Uterus (tissue), 3 donors: ENCODE measurements at regions not wholly inside any gene's neighbourhood (a gene's known extent, or its start where the extent isn't known, plus 50 kb on each side); places are given as distances from the start of the nearest gene placed in this dataset.

ENCODE experiments used
- DNase-seq, 2 donors: peaks; one replicate each; pipeline ENCODE4 v3.0.0-alpha.2; 2019 to 2020
- H3K27ac ChIP-seq, 2 donors: fragments of 200-600 bp; sonication (generic); 1 replicate in 1 of 2; 2 replicates in 1 of 2; pipeline ENCODE4 v1.5.1; 2016 to 2018
- H3K27me3 ChIP-seq, 2 donors: fragments of 200-600 bp; sonication (generic); one replicate each; pipeline ENCODE4 v1.5.1; 2018 to 2019; ENCODE audit warnings: control low read depth in 1 of 2
- H3K36me3 ChIP-seq, 2 donors: fragments of 200-600 bp; sonication (generic); one replicate each; pipeline ENCODE4 v1.5.1; 2019; ENCODE audit warnings: control low read depth in 1 of 2
- H3K4me1 ChIP-seq, 2 donors: fragments of 200-600 bp; sonication (generic); one replicate each; pipeline ENCODE4 v1.5.1; 2018 to 2019; ENCODE audit warnings: control low read depth in 1 of 2
- H3K4me3 ChIP-seq, 2 donors: fragments of 200-600 bp; sonication (generic); 1 replicate in 1 of 2; 2 replicates in 1 of 2; pipeline ENCODE4 v1.5.1; 2018 to 2019; ENCODE audit warnings: mild to moderate bottlenecking in 1 of 2
- H3K9me3 ChIP-seq, 2 donors: fragments of 200-600 bp; sonication (generic); one replicate each; pipeline ENCODE4 v1.5.1; 2019; ENCODE audit warnings: control low read depth in 1 of 2
- POLR2A ChIP-seq, 2 donors: fragments of 450-650 bp; IDR thresholded peaks; one replicate each; pipeline ENCODE4 v1.6.1; 2016; ENCODE audit warnings: antibody characterized with exemption in 2 of 2, mild to moderate bottlenecking in 1 of 2, moderate library complexity in 1 of 2
- intact Hi-C: fragments of 100-400 bp; cut with DNase I; formaldehyde crosslinking; loops from one replicate; pipeline ENCODE4 v1.15.1; 2023; ENCODE audit warnings: low total_unique reads
- TF ChIP-seq, protein P1 (sequence below), 4 experiments: fragments of 200-600 bp in 2 of 4; fragments of 450-650 bp in 2 of 4; sonication (generic) in 2 of 4; IDR thresholded peaks; one replicate each; pipeline ENCODE4 v1.5.1; 2016 to 2019; ENCODE audit warnings: antibody characterized with exemption in 4 of 4, mild to moderate bottlenecking in 2 of 4, moderate library complexity in 1 of 4
- donor health status: DM: yes; HTN: yes; CAD: no.

DNA sequence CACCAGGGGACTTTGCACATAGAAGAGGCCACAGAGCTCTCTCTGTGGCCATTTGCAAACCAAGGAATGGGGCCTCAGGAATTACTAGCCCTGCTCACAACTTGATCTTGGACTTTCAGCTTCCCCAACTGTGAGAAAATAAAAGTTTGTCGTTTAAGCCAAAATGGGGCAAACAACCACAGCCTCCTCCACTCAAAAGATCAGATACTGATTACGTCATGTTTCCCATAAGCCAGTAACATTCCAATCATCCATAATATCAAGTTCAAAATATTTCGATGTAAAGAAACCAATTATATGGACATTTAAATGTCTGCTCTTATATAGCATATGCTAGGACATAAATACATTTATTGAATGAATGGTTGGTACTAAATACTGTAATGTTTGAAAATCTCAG, 307.5 kb upstream of the HAND2 start:
- H3K9me3 ChIP-seq: no peaks in the 10 kb centered on the region
- no peaks in the 10 kb centered on the region for H3K27me3 ChIP-seq
- no peak overlapping the region for H3K4me3 ChIP-seq
- DNase-seq: no peak
- intact Hi-C loops: no loop called here
- no peaks in the 10 kb centered on the region for H3K4me1 ChIP-seq
- H3K36me3 ChIP-seq: no peaks in the 10 kb centered on the region
- no peak overlapping the region for H3K27ac ChIP-seq
- TF ChIP-seq, protein P1, sequence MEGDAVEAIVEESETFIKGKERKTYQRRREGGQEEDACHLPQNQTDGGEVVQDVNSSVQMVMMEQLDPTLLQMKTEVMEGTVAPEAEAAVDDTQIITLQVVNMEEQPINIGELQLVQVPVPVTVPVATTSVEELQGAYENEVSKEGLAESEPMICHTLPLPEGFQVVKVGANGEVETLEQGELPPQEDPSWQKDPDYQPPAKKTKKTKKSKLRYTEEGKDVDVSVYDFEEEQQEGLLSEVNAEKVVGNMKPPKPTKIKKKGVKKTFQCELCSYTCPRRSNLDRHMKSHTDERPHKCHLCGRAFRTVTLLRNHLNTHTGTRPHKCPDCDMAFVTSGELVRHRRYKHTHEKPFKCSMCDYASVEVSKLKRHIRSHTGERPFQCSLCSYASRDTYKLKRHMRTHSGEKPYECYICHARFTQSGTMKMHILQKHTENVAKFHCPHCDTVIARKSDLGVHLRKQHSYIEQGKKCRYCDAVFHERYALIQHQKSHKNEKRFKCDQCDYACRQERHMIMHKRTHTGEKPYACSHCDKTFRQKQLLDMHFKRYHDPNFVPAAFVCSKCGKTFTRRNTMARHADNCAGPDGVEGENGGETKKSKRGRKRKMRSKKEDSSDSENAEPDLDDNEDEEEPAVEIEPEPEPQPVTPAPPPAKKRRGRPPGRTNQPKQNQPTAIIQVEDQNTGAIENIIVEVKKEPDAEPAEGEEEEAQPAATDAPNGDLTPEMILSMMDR (IDR thresholded peaks at IDR 0.05): no peak
- TF ChIP-seq POLR2A (IDR thresholded peaks at IDR 0.05): no peak

DNA sequence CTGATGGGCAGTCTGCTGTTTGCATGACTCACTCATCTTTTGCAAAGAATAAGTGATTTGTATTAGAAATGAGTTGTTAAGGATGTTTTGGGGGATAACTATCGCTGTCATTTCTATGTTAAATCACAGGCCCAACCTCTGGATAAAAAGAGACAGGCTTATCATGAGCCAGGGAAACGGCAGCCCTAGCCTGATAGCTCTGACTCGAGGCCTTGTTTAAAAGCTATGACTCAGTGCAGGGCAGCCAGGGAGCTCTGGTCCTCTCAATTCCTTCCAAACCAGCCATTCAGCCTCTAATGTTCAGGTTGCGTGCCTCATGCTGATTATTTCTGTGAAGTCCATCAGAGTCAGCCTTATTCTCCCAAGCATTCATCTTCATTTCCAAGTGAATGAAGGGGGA, 305.9 kb upstream of the HAND2 start:
- DNase-seq: peak; percentile 23 to 27
- Histone ChIP-seq H3K27me3 (no peaks in the 10 kb centered on the region), H3K9me3 (no peaks in the 10 kb centered on the region), H3K4me1 (no peaks in the 10 kb centered on the region), H3K4me3 (no peak overlapping the region), H3K36me3 (no peaks in the 10 kb centered on the region), H3K27ac (peak overlapping the region in 1 of 2 donors; percentile 0)
- intact Hi-C loops: no loop called here
- TF ChIP-seq, protein P1 (IDR thresholded peaks at IDR 0.05): no peak
- no peak for TF ChIP-seq POLR2A (IDR thresholded peaks at IDR 0.05)

DNA sequence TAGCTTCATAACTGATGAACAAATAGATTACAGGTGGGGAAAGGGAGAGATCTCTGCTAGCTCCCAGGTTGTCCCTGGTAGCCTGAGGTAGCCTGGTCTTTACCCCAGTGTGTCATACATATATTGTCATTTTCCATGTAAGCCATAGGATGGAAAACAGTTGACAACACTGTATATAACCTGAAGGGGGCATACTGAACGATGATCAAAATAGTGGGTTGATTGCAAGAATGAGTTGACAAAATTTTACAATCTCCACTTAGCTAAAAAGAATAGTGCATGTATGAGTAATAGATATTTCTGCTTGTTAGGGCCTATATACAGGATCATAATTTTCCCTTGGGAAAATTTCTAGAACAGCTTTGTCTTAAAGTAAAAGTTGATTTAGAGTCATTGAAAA, 304.1 kb upstream of the HAND2 start:
- Histone ChIP-seq H3K27me3 (no peaks in the 10 kb centered on the region), H3K4me1 (no peaks in the 10 kb centered on the region), H3K4me3 (no peak overlapping the region), H3K9me3 (no peaks in the 10 kb centered on the region), H3K27ac (no peak overlapping the region), H3K36me3 (no peaks in the 10 kb centered on the region)
- no peak for DNase-seq
- intact Hi-C loops: no loop called here
- TF ChIP-seq, protein P1 (IDR thresholded peaks at IDR 0.05): no peak
- TF ChIP-seq POLR2A (IDR thresholded peaks at IDR 0.05): no peak

DNA sequence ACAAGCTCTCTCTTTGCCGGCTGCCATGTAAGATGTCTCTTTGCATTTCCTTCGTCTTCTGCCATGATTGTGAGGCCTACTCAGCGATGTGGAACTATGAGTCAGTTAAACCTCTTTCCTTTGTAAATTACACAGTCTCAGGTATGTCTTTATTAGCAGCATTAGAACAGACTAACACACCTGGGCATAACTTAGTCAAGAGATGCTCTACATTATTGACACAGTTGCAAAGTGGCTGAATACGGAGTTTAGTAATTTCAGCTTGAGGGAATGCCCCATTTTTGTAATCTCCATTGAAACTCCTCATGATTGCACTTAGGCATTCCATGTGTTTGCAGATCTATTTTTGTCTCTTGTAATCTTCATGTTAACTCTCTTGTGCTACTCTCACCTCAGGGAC, 299.5 kb upstream of the HAND2 start:
- H3K9me3 ChIP-seq: no peaks in the 10 kb centered on the region
- no peak for DNase-seq
- intact Hi-C loops: no loop called here
- H3K36me3 ChIP-seq: no peaks in the 10 kb centered on the region
- no peak overlapping the region for H3K4me3 ChIP-seq
- no peaks in the 10 kb centered on the region for H3K4me1 ChIP-seq
- H3K27ac ChIP-seq: no peak overlapping the region
- no peaks in the 10 kb centered on the region for H3K27me3 ChIP-seq
- TF ChIP-seq POLR2A (IDR thresholded peaks at IDR 0.05): no peak
- TF ChIP-seq, protein P1 (IDR thresholded peaks at IDR 0.05): no peak

DNA sequence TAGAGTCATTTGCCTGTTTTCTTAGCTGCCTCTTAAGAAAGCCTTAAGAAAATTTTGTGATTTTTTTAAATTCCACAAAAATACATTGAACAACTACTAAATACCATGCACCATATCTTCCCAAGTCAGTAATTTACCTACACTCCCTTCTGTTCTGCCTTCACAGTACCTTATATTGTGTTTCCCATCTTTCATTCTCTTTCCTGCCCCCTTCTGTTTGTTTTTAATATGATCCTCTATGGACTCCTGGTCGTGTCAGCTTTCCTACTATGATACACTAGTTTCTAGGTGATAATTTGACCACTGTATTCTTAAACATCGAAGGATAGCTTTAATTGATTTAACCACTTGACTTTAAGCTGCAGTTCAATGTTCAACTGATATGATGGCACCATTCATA, 297.7 kb upstream of the HAND2 start:
- Histone ChIP-seq H3K4me3 (no peak overlapping the region), H3K9me3 (no peaks in the 10 kb centered on the region), H3K36me3 (no peaks in the 10 kb centered on the region), H3K27me3 (no peaks in the 10 kb centered on the region), H3K27ac (no peak overlapping the region), H3K4me1 (no peaks in the 10 kb centered on the region)
- intact Hi-C loops: no loop called here
- TF ChIP-seq, protein P1 (IDR thresholded peaks at IDR 0.05): peak in 1 of 4 experiments; percentile 20
- no peak for TF ChIP-seq POLR2A (IDR thresholded peaks at IDR 0.05)
- no peak for DNase-seq
